WTC11 (cell line): ENCODE measurements at regions not wholly inside any gene's neighbourhood (a gene's known extent, or its start where the extent isn't known, plus 50 kb on each side); places are given as distances from the start of the nearest gene placed in this dataset.

Experiments
- ATAC-seq: fragments of 200-7000 bp; cut with Tn5 transposase; 2 replicates; pipeline ENCODE4 v1.10.0; 2021; ENCODE audit warnings: mild to moderate bottlenecking, moderate library complexity
- CTCF ChIA-PET: fragments of 300-600 bp; sonication (Branson Sonifier 250); formaldehyde crosslinking; loops from one replicate; lab custom pipeline; 2021; ENCODE audit warnings: antibody characterized with exemption; lab: Charles Lee
- POLR2A ChIA-PET: fragments of 350-600 bp; sonication (Branson Sonifier 250); formaldehyde crosslinking; loops from one replicate; lab custom pipeline; 2021; ENCODE audit warnings: antibody characterized with exemption; lab: Charles Lee
- DNase-seq: peaks from one replicate; pipeline ENCODE4 v3.0.0; 2021; ENCODE audit warnings: low spot score
- H3K27ac Mint-ChIP-seq: 2 replicates; pipeline ENCODE4 v1.8.0; 2021; ENCODE audit warnings: mixed read lengths
- H3K27me3 Mint-ChIP-seq: 2 replicates; pipeline ENCODE4 v1.8.0; 2021; ENCODE audit warnings: low read depth, mild to moderate bottlenecking, moderate library complexity, mixed read lengths
- H3K36me3 Mint-ChIP-seq: 2 replicates; pipeline ENCODE4 v1.8.0; 2021; ENCODE audit warnings: mixed read lengths
- H3K4me1 Mint-ChIP-seq: 2 replicates; pipeline ENCODE4 v1.8.0; 2022; ENCODE audit warnings: mixed read lengths
- H3K4me3 Mint-ChIP-seq: 2 replicates; pipeline ENCODE4 v1.8.0; 2021; ENCODE audit warnings: mild to moderate bottlenecking, moderate library complexity, mixed read lengths
- H3K9me3 Mint-ChIP-seq: 2 replicates; pipeline ENCODE4 v1.8.0; 2021; ENCODE audit warnings: mixed read lengths
- EMX1 ChIP-seq: fragments of 250-450 bp; sonication (Bioruptor Pico); IDR thresholded peaks from 2 replicates; pipeline ENCODE4 v1.8.0; 2021; ENCODE audit warnings: mild to moderate bottlenecking
- ESRRA ChIP-seq: sonication (generic); formaldehyde crosslinking; IDR thresholded peaks from 2 replicates; pipeline ENCODE4 v1.8.1; 2022; ENCODE audit warnings: mild to moderate bottlenecking, missing genetic modification reagents, borderline replicate concordance
- FOXJ3 ChIP-seq: sonication (generic); formaldehyde crosslinking; IDR thresholded peaks from 2 replicates; pipeline ENCODE4 v1.9.0; 2021; ENCODE audit warnings: missing genetic modification reagents, mild to moderate bottlenecking, borderline replicate concordance
- FOXP1 ChIP-seq: sonication (generic); formaldehyde crosslinking; IDR thresholded peaks from 2 replicates; pipeline ENCODE4 v1.8.0; 2022; ENCODE audit warnings: missing genetic modification reagents, mild to moderate bottlenecking, moderate library complexity, borderline replicate concordance
- GABPB1 ChIP-seq: sonication (generic); formaldehyde crosslinking; IDR thresholded peaks from 2 replicates; pipeline ENCODE4 v1.8.1; 2023; ENCODE audit warnings: mild to moderate bottlenecking, missing genetic modification reagents
- GTF2I ChIP-seq: fragments of 250-450 bp; sonication (Bioruptor Pico); conservative IDR thresholded peaks from 2 replicates; pipeline ENCODE4 v1.4.0; 2021; ENCODE audit warnings: mild to moderate bottlenecking
- JUN ChIP-seq: sonication (generic); formaldehyde crosslinking; IDR thresholded peaks from 2 replicates; pipeline ENCODE4 v1.8.0; 2023; ENCODE audit warnings: mild to moderate bottlenecking, missing genetic modification reagents
- MYBL2 ChIP-seq: sonication (generic); formaldehyde crosslinking; IDR thresholded peaks from 2 replicates; pipeline ENCODE4 v1.8.1; 2023; ENCODE audit warnings: mild to moderate bottlenecking, moderate library complexity, missing genetic modification reagents
- OVOL2 ChIP-seq: fragments of 250-450 bp; sonication (Bioruptor Pico); IDR thresholded peaks from 2 replicates; pipeline ENCODE4 v1.9.0; 2021; ENCODE audit warnings: mild to moderate bottlenecking, borderline replicate concordance
- TEAD1 ChIP-seq: sonication (generic); formaldehyde crosslinking; IDR thresholded peaks from 2 replicates; pipeline ENCODE4 v1.8.0; 2022; ENCODE audit warnings: mild to moderate bottlenecking, missing genetic modification reagents
- ZBTB21 ChIP-seq: sonication (generic); formaldehyde crosslinking; IDR thresholded peaks from 2 replicates; pipeline ENCODE4 v1.8.1; 2023; ENCODE audit warnings: mild to moderate bottlenecking, missing genetic modification reagents, borderline replicate concordance
- ZNF219 ChIP-seq: sonication (generic); formaldehyde crosslinking; IDR thresholded peaks from 2 replicates; pipeline ENCODE4 v1.8.0; 2023; ENCODE audit warnings: missing genetic modification reagents, mild to moderate bottlenecking, borderline replicate concordance
- ZNF232 ChIP-seq: sonication (generic); formaldehyde crosslinking; IDR thresholded peaks from 2 replicates; pipeline ENCODE4 v1.8.0; 2022; ENCODE audit warnings: mild to moderate bottlenecking, missing genetic modification reagents
- ZNF416 ChIP-seq: fragments of 250-450 bp; sonication (Bioruptor Pico); IDR thresholded peaks from 2 replicates; pipeline ENCODE4 v1.9.0; 2021; ENCODE audit warnings: mild to moderate bottlenecking, inconsistent platforms
- ZNF423 ChIP-seq: fragments of 250-450 bp; sonication (Bioruptor Pico); IDR thresholded peaks from 2 replicates; pipeline ENCODE4 v2.1.2; 2022; ENCODE audit warnings: mild to moderate bottlenecking, moderate library complexity
- TF ChIP-seq, protein P1 (sequence below): fragments of 250-450 bp; sonication (Bioruptor Pico); IDR thresholded peaks from 2 replicates; pipeline ENCODE4 v1.9.0; 2021; ENCODE audit warnings: mild to moderate bottlenecking, borderline replicate concordance
- TF ChIP-seq, protein P2 (sequence below): sonication (generic); formaldehyde crosslinking; IDR thresholded peaks from 2 replicates; pipeline ENCODE4 v1.8.0; 2023; ENCODE audit warnings: mild to moderate bottlenecking, missing genetic modification reagents
- TF ChIP-seq, protein P3 (sequence below): sonication (generic); formaldehyde crosslinking; IDR thresholded peaks from 2 replicates; pipeline ENCODE4 v1.8.0; 2022; ENCODE audit warnings: mild to moderate bottlenecking, missing genetic modification reagents
- TF ChIP-seq, protein P4 (sequence below): sonication (generic); formaldehyde crosslinking; IDR thresholded peaks from 2 replicates; pipeline ENCODE4 v1.8.1; 2023; ENCODE audit warnings: mild to moderate bottlenecking, missing genetic modification reagents, moderate library complexity

DNA sequence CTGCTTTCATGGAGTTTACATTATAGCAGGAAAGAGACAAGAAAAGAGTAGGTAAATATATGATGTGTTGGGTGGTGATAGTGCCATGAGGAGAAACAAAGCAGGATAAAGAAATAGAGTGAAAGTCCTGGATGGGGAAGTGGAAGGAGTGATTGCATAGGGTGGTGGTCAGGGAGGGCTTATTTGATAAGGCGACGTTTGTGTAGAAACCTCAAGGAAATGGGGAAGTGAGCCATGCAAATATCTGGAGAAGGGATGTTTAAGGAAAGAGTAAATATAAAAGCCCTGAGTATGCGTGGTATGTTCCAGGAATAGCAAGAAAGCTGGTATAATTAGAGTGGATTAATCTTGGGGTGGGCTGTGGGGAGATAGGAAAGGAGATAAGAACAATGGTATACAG is 134.7 kb upstream of the SV2C start:
- no peak for DNase-seq
- Mint-ChIP-seq H3K4me3 (no peak overlapping the region), H3K4me1 (no peaks in the 10 kb centered on the region), H3K9me3 (peaks cover 31% of the 10 kb centered on the region)
- CTCF ChIA-PET: no interaction called here
- no peak for TF ChIP-seq GTF2I (CRISPR knock-in tag)
- TF ChIP-seq JUN (CRISPR knock-in tag): no peak
- TF ChIP-seq, protein P1, sequence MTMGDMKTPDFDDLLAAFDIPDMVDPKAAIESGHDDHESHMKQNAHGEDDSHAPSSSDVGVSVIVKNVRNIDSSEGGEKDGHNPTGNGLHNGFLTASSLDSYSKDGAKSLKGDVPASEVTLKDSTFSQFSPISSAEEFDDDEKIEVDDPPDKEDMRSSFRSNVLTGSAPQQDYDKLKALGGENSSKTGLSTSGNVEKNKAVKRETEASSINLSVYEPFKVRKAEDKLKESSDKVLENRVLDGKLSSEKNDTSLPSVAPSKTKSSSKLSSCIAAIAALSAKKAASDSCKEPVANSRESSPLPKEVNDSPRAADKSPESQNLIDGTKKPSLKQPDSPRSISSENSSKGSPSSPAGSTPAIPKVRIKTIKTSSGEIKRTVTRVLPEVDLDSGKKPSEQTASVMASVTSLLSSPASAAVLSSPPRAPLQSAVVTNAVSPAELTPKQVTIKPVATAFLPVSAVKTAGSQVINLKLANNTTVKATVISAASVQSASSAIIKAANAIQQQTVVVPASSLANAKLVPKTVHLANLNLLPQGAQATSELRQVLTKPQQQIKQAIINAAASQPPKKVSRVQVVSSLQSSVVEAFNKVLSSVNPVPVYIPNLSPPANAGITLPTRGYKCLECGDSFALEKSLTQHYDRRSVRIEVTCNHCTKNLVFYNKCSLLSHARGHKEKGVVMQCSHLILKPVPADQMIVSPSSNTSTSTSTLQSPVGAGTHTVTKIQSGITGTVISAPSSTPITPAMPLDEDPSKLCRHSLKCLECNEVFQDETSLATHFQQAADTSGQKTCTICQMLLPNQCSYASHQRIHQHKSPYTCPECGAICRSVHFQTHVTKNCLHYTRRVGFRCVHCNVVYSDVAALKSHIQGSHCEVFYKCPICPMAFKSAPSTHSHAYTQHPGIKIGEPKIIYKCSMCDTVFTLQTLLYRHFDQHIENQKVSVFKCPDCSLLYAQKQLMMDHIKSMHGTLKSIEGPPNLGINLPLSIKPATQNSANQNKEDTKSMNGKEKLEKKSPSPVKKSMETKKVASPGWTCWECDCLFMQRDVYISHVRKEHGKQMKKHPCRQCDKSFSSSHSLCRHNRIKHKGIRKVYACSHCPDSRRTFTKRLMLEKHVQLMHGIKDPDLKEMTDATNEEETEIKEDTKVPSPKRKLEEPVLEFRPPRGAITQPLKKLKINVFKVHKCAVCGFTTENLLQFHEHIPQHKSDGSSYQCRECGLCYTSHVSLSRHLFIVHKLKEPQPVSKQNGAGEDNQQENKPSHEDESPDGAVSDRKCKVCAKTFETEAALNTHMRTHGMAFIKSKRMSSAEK (CRISPR knock-in tag): no peak
- no peak for TF ChIP-seq OVOL2
- no peak for TF ChIP-seq FOXJ3 (CRISPR knock-in tag)
- no peak for TF ChIP-seq ZBTB21 (CRISPR knock-in tag)
- TF ChIP-seq ZNF416 (CRISPR knock-in tag): no peak
- no peak for TF ChIP-seq ZNF232 (CRISPR knock-in tag)
- TF ChIP-seq TEAD1: no peak
- TF ChIP-seq, protein P2, sequence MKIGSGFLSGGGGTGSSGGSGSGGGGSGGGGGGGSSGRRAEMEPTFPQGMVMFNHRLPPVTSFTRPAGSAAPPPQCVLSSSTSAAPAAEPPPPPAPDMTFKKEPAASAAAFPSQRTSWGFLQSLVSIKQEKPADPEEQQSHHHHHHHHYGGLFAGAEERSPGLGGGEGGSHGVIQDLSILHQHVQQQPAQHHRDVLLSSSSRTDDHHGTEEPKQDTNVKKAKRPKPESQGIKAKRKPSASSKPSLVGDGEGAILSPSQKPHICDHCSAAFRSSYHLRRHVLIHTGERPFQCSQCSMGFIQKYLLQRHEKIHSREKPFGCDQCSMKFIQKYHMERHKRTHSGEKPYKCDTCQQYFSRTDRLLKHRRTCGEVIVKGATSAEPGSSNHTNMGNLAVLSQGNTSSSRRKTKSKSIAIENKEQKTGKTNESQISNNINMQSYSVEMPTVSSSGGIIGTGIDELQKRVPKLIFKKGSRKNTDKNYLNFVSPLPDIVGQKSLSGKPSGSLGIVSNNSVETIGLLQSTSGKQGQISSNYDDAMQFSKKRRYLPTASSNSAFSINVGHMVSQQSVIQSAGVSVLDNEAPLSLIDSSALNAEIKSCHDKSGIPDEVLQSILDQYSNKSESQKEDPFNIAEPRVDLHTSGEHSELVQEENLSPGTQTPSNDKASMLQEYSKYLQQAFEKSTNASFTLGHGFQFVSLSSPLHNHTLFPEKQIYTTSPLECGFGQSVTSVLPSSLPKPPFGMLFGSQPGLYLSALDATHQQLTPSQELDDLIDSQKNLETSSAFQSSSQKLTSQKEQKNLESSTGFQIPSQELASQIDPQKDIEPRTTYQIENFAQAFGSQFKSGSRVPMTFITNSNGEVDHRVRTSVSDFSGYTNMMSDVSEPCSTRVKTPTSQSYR (CRISPR knock-in tag): no peak
- no peak for TF ChIP-seq MYBL2 (CRISPR knock-in tag)
- TF ChIP-seq, protein P3, sequence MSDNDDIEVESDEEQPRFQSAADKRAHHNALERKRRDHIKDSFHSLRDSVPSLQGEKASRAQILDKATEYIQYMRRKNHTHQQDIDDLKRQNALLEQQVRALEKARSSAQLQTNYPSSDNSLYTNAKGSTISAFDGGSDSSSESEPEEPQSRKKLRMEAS (CRISPR knock-in tag): no peak
- TF ChIP-seq FOXP1 (CRISPR knock-in tag): no peak
- TF ChIP-seq, all 79 proteins: peak for 0
- no peaks in the 10 kb centered on the region for H3K36me3 Mint-ChIP-seq
- peaks cover 3% of the 10 kb centered on the region; the same call in 1 of the 2 replicates for H3K27me3 Mint-ChIP-seq
- POLR2A ChIA-PET: no interaction called here
- H3K27ac Mint-ChIP-seq: no peak overlapping the region
- no peak for ATAC-seq

DNA sequence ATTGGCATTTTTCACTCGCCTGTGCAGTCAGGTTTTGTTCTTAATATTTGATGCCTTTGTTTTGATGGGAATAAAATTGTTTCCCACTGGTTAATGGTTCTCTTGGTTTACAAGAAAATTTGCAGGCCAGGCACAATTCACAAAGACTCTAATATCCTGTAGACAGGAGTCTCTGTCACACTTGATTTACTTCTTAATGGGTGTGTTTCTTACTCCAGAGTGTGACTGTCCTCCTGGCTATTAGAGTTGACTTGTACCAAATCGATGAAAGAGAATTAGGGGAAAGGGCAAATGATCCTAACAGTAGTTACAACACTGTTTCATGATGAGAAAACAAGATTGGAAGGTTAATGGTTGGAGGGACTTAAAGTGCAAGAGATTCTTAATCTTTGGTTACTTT is 142.8 kb upstream of the SV2C start:
- Mint-ChIP-seq H3K4me3 (no peak overlapping the region), H3K27me3 (no peaks in the 10 kb centered on the region; the same call in 1 of the 2 replicates), H3K9me3 (peaks cover 13% of the 10 kb centered on the region), H3K4me1 (no peaks in the 10 kb centered on the region), H3K36me3 (no peaks in the 10 kb centered on the region), H3K27ac (no peak overlapping the region)
- ATAC-seq (no peak), DNase-seq (no peak)
- no peak for TF ChIP-seq ZNF423 (CRISPR knock-in tag)
- TF ChIP-seq, protein P4, sequence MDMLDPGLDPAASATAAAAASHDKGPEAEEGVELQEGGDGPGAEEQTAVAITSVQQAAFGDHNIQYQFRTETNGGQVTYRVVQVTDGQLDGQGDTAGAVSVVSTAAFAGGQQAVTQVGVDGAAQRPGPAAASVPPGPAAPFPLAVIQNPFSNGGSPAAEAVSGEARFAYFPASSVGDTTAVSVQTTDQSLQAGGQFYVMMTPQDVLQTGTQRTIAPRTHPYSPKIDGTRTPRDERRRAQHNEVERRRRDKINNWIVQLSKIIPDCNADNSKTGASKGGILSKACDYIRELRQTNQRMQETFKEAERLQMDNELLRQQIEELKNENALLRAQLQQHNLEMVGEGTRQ (CRISPR knock-in tag): no peak
- TF ChIP-seq ZNF219 (CRISPR knock-in tag): no peak
- TF ChIP-seq EMX1: no peak
- TF ChIP-seq FOXJ3 (CRISPR knock-in tag): no peak
- TF ChIP-seq, protein P1 (CRISPR knock-in tag): no peak
- TF ChIP-seq GABPB1 (CRISPR knock-in tag): no peak
- no peak for TF ChIP-seq ESRRA (CRISPR knock-in tag)
- TF ChIP-seq MYBL2 (CRISPR knock-in tag): no peak
- CTCF ChIA-PET: no interaction called here
- POLR2A ChIA-PET: no interaction called here
